Activated effector memory CD4-positive, alpha-beta T cell treated with Interleukin-2 at 50 U/mL for 16 hours (primary cell): ENCODE measurements at regions not wholly inside any gene's neighbourhood (a gene's known extent, or its start where the extent isn't known, plus 50 kb on each side); places are given as distances from the start of the nearest gene placed in this dataset.
"Not testable (repeated sequence)": the region's sequence is repeated elsewhere in the genome, so short reads cannot be mapped to it uniquely, and the experiment has no call there.

ENCODE experiments used
- DNase-seq: peaks from one replicate; pipeline ENCODE4 v3.0.0-alpha.2; 2020

DNA sequence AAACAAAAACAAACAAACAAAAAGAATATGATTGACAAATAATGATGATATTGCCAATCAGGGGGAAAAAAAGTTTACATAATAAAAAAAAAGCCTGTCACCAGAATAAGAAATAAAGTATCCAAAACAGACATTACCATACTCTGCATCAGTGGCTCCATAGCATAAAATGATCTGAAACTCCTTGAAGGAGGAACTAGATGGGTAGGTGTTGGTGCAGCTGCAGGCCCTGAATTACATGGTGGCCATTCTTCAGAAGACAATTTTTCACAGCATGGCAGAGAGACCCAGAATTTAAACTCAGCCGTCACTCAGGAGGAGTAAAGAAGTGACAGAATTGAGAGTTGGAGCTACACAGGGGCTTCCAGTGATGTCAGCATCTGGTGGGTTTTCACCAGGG lies 60.2 kb downstream of the GLUL start:
- DNase-seq = no peak

DNA sequence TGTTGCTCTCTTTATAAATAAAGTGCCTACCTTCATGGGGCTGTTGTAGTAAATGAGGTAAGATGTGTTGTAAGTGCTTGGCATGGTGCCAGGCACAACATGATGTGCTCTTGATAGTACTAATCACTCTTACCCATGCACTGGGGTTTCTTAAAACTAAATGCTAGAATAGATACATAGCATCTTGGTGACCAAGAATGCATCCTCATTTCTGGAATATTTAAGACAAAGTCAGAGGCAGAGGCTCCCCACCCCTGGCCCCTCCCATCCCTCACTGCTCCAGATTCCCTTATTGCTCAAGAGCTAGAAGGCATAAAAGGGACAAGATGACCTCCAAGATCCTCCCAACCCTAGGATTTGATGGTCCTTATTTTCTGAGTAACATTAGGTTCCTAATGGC lies 61.3 kb downstream of the GLUL start:
- DNase-seq = no peak

DNA sequence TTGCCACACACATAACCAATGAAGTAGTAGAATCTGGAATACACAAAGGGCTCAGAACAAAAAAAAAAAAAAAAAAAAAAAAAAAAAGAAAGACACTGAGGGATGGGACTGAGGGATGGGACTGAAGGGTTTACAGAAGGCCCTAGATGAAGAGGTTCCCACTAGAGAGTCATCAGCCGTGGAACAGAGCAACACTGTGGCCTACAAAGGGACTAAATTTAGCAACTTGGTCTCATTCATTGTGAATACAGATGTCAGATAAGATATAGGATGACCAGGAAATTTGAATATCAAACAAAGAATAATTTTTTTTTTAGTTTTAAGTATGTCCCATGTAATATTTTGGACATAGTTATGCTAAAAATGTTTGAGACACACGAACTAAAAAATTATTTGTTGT lies 62.1 kb downstream of the GLUL start:
- no peak for DNase-seq

DNA sequence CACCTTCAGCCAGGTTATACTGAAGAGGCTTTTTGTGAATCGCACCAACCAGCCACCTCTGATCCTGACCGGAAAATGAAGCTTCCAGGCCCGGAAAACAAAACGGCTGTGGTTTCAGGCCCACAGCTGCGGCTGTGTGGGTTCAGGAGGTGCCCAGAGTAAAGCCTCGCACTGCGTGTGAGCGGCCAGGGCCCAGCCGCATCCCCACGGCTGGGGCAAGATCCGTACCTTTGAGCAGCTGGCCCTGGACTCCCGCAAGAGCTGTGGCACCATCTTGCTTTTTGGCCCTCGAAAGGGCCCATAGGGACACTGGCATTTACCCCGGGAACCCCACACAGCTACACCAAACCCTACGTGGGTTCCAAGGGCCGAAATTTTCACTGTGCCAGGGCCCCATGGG lies 63.0 kb downstream of the GLUL start:
- no peak for DNase-seq

DNA sequence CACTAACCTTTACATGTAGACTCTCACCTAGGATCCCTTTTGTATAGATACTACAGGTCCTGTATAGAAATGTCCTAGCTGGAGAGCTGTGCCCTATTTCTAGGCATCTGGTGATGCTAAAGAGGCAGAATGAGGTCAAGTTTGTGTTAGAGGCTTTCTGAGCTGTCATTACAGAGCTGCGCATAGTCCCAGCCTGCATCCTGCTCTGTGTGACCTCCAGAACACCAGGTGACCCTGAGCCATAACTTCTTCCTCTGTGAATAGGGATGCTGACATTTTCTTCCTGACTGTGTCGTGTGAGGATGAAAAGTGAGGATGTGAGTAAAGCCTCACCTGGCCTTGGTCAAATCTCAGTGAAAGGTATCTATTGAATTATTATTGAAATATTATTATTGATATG lies 66.3 kb downstream of the GLUL start:
- DNase-seq = no peak

DNA sequence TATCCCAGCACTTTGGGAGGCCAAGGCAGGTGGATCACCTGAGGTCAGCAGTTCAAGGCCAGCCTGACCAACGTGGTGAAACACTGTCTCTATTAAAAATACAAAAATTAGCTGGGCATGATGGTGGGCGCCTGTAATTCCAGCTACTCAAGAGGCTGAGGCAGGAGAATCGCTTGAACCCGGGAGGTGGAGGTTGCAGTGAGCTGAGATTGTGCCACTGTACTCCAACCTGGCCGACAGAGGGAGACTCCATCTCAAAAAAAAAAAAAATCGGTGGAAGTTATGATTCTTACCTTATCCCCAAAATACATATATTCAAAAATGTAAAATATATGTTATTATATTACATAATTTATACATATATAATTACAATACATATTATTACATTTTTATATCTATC lies 70.1 kb downstream of the GLUL start:
- not testable (repeated sequence) for DNase-seq

DNA sequence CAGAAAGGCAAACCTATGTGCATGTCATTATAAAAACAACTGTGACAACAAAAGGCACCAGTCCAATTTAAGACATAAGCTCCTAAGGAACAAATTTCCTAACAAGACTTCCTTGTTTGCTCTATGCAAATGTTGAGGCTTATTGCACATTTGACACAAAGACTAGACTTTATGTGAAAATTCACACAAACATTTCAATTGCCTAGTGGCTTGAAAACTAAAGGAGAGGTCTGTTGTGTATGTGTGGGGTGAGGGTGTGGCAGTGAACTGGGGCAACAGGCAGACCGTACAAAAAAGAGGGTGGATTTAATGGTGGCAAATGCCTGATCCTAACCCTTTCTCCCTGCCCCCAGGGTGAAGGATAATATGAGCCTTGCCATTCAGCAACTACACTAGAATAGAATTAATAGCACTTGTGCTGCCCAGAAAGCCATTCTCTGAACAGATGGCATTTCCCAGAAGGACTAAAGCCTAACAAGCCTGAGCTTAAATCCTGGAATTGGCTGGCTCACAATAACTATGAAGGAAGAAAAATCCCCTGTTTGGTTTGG lies 73.9 kb downstream of the GLUL start:
- no peak for DNase-seq

DNA sequence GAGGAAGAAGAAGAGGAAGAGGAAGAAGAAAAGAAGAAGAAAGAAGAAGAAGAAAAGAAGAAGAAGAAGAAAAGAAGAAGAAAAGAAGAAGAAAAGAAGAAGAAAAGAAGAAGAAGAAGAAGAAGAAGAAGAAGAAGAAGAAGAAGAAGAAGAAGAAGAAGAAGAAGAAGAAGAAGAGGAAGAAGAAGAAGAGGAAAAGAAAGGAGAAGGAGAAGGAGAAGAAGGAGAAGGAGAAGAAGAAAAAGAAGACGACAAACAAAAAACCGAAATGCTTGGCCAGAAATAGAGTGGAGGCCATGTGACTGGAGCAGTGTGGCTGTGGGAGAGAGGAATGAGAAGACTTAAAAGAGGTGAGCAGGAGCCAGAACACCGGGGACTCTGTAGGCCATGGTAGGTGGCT lies 75.1 kb downstream of the GLUL start:
- DNase-seq = not testable (repeated sequence)

DNA sequence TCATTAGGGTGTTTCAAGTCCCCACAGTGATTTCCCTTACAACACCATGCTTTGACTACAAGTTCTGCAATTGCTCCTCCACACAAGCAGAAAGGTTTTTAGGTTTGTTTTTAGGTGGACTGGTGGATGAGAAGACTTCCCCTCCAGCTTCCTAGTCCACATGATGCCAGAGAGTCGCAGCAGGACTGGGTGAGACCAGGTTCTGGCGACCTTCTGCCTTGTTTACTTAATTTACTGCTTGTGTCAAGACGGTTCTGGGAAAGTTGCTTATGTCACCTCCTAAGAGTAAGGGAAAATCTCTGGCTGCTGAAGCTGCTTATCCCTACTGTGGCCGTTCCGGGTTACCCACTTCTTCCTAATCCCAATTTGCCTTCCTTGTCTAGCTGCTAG lies 76.4 kb downstream of the GLUL start:
- DNase-seq = no peak

DNA sequence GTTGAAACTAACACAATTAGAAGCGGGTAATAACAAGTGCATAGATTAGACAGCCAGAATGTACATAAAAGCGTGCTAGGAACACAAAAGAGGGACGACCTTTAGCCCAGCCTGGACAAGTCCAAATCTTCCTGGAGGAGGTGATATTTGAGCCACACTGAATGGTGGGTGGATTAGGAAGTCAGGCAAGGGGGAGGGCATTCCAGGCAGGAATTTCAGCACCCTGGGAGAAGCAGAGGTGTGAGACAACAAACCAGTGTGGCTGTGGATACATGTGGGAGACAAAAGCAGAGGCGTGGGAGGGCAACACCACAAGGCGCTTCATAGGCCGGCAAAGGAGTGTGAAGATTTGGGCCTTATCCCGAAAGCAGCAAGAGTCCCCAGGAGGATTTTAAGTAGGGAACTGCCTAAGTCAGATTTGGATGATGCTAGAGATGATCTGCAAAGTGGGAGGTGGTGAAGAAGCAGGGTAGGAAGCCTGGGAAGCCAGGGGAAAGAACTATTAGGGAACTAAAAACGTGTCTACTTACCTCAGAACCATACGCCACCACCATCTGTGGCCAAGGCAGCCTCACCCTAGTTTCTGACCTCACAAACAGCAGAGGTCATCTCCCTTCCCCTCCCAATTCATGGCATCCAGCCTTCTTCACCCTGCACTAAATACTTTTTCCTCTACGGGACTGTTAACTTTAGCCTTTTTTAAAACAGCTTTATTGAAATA lies 81.8 kb downstream of the GLUL start:
- no peak for DNase-seq

DNA sequence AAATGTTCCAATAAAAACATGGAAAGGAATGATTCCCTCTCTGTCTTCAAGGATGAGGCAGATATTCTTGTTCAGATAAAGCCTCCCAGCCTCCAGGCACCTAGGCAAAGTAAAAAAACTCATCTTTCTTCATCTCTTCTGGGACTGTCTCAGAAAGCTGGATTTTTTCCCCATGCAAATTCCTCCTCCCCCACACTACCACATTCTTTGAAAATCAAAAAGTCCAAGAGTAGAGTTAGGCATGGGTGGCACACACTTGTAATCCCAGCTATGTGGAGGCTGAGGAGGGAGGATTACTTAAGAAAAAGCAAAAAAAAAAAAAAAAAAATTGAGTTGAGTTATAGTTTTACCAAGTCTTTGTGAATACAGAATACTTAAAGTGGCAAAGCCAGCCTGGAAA lies 82.8 kb downstream of the GLUL start:
- DNase-seq = no peak

DNA sequence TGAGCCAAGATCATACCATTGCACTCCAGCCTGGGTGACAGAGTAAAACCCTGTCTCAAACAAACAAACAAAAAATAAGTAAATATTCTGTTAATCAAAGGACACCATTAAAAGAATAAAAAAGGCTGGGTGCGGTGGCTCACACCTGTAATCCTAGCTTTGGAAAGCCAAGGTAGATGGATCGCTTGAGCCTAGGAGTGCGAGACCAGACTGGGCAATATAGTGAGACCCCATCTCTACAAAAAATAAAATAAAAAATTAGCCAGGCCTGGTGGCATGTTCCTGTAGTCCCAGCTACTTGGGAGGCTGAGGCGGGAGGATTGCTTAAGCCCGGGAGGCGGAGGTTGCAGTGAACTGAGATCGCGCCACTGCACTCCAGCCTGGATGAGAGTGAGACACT lies 84.1 kb downstream of the GLUL start:
- not testable (repeated sequence) for DNase-seq

DNA sequence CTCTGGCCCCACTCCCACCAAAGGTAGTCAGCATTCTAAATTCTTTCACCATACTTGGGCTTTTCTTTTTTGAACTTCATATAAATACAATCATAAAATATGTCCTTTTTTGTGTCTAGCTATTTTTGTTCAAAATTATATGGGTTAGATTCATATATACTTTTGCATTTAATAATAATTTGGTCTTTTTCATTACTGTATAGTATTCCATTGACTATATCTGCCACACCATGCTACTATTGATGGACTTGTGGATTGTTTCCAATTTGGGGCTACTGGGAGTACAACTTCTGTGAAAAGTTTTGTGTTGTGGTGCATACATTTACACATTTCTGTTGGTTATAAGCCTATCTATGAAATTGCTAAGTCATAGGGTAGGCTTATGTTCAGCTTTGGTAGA lies 85.7 kb downstream of the GLUL start:
- DNase-seq = no peak

DNA sequence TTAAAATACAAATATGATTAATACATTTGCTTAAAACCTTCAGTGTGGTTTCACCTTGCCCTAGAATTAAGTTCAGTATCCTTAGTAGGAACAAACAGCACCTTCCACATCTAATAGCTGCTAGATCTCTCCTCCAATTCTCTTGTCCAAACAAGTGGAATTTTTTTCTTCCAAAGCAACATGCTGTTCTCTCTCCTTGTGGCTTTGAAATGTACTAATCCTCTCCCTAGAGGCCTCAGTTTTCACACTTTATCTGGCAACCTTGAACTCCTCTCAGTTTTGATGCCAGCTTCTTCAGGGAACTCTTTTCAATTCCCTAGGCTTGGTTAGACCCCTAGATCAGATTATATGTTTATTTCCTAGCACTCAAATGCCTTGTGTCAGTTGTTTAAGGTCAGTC lies 87.0 kb downstream of the GLUL start:
- no peak for DNase-seq

DNA sequence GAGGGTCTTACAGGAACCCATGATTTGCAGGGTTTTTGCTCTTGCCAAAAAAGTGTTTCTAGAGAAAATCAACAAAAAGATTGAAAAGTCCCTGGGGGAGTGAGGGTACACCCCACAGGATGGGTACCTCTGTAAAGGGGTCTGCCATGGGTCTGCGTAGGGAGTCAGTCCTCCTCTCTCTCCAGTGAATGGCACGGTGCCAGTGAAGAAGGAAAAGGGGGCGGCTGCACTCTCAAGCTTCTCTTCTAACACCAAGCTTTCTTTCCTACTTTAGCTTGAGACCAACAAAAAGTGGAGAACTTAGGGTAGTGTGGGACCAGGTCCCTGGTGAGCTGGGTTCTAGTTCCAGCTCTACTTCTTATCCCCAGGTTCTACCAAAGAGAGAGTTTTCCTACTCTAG lies 87.4 kb downstream of the GLUL start:
- DNase-seq = no peak

DNA sequence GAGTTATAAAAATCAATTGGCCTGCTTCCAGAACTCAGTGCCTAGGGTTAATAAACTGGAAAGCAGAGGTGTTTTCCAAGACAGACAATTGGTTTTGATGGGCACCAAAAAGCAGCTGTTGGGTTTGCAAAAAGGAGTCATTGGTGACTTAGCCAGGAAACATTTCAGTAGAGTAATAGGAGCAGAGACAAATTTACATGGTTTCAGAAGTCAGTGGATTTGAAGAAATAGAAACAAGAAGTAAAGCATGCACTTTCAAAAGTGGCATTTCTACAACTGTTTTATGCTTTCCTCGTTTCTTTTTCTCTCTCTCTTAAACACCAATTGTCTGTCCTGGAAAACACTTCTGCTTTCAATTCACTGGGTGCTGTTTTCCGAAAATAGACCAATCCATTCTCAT lies 87.8 kb downstream of the GLUL start:
- DNase-seq = no peak

DNA sequence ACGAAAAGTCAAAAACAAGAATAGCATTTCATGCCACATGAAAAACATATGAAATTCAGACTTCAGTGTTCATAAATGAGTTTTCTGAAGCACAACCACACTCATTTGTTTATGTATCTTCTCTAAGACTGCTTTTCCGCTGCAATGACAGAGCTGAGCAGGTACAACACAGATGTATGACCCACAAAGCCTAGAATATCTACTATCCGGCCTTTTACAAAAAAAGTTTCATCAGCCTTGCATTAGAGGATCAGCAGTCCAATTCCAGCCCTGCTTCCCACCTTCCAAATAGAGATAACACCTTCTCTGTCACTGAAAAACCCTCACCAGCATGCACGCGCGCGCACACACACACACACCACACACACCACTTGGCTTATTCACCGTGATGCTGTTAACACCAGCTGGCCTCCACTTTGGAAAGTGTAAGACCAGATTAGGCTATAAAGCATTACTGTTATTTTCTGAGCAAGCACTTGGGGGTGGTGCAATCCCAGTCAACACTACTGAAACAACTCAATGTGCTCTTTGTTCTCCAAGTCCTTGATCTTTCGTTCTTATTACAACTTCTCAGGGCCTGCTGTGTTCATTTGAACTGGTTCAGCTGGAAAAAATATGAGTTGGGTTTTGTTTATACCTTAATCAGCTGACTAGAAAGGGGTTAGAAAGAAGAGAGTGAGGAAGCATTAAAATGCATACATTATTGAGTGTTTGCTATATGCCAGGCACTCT lies 90.0 kb downstream of the GLUL start:
- no peak for DNase-seq

DNA sequence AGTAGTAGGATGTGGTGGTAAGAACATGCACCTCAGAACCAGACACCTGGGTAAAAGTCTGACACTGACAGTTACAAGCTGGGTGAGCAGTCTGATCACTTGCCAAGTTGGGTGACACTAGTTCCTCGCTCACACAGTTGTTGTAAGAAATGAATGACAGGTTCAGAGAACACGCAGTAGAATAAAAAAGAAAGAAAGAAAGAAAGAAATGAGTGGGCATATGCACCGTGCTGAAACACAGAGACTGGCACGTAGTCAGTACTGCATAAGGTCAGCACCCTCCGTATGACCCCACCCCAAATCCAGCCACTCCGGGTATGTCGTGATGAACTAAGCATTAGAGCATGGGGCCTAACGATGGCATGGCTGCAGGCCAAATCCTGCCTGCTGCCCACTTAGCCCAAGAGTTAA lies 90.6 kb downstream of the GLUL start:
- no peak for DNase-seq

DNA sequence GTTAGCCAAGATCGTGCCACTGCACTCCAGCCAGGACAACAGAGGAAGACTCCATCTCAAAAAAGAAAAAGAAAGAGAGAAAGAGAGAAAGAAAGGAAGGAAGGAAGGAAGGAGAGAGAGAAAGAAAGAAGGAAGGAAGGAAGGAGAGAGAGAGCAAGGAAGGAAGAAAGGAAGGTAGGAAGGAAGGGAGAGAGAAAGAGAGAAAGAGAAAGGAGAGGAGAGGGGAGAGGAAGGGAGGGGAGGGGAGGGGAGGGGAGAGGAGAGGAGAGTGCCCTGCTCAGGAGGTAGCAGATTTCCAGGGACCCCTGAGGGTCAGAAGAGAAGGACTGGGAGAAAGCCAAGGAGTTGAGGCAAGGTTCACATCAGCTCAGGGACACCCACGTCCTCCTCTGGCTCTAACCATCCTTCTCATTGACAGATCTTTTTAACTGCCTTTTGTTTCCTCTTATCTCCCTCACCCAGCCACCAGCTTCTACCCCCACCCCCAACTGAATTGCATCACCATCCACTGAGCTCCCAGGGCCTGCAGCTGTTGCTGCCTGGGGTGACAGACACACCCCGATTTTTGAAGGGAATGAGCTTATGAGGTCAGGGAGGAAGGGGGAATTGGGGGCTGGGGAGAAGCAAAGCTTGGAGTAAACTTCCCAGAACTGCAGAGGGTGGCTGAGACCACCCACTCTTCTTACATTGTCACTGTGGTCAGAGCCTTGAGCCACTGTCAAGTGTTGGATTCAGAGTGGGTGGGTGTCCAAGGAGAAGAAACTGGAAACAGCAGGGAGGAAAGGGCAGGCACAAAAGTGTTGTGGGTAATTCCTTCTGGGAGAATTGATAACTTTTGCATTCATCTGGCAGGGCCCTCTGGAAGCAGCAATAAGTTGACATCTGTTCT lies 91.6 kb downstream of the GLUL start:
- no peak for DNase-seq

DNA sequence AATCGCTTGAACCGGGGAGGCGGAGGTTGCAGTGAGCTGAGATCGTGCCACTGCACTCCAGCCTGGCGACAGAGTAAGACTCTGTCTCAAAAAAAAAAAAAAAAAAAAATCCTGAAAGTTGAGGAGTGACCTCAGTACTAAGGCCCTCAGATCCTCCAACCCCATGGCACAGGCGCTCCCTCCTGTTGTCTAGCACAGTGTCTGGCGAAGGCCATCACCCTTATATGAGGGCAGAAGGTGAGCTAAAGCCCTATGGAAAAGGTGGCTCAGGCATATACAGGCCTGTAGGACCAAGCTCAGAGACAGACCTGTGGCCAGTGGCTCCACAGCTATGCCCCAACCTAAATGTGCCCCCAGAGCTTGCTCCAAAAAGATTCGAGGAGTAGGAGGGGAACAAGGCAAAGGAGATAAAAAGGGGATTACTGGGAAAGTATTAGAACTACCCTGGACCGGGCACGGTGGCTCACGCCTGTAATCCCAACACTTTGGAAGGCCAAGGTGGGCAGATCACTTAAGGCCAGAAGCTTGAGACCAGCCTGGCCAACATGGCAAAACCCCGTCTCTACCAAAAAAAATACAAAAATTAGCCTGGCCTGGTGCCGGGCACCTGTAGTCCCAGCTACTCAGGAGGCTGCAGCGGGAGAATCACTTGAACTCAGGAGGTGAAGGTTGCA lies 92.4 kb downstream of the GLUL start:
- DNase-seq = not testable (repeated sequence)

DNA sequence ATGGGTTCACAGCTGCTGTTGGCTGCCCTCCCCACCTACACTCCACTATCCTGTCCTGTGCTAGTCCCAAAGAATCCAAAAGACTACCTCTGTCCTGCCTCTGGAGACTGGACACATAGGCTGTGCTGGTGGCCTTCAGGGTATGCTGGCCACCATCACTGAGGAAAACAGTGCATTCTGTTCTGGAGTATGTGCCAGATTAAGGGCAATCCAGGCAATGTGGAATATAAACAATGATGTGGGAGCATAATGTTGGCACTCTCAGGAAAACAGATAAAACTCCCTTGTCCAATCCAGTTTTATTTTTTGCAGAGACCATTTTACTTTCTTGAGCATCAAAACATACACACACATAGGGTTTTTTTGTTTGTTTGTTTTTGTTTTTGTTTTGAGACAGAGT lies 94.3 kb downstream of the GLUL start:
- DNase-seq = no peak

DNA sequence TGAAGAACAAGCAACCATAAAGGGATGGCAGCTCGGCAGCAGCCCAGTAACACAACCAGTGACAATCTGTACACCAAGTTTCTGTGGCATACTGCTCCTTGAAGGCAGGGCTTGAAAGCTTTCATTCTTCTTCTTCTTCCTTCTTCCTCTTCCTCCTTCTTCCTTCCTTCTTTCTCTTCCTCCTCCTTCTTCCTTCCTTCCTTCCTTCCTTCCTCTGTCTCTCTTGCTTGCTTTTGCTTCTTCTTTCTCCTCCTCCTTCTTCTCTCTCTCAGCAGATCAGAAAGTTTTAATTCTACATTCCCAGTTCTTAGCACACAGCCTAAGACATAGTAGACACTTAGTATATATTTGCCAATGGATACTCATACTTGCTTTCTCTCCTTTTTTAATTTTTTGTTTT lies 95.9 kb downstream of the GLUL start:
- DNase-seq = no peak

DNA sequence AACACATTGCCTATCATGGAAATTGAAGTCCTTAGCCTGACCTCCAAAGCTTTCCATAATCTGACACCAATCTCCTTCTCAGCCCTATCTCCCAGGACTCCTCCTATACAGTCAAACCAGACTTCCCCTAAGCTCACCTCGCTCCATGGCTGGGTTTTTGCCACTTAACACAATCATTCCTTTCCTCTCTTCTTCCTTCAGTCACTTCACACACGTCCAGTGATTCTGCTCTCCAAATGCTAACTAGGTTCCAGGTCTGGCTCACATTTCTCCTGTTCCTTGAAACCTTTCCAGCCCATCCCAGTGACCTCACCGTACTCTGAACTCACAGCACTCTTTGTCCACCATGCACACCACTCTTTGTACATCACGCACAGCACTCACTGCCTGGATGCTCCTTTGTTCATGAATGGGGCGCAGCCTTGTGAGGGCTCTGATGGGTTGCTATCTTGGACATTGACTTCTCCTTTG lies 98.4 kb downstream of the GLUL start:
- DNase-seq = no peak
